HCT116 (cell line): ENCODE measurements at regions not wholly inside any gene's neighbourhood (a gene's known extent, or its start where the extent isn't known, plus 50 kb on each side); places are given as distances from the start of the nearest gene placed in this dataset.

Source experiments
- ATAC-seq: fragments of 200-7000 bp; cut with Tn5 transposase; 2 replicates; pipeline ENCODE4 v1.9.1; 2020; ENCODE audit warnings: mild to moderate bottlenecking, moderate library complexity
- BruUV-seq: library from RNA; stranded (reverse); fragments of 400-500 nt; replicated peaks from 2 replicates; lab custom pipeline; 2021; lab: Mats Ljungman, UMichigan
- CTCF ChIA-PET: fragments of 300-600 bp; sonication (Branson Sonifier 250); formaldehyde crosslinking; loops from one replicate; lab custom pipeline; 2021; ENCODE audit warnings: antibody characterized with exemption; lab: Charles Lee
- POLR2A ChIA-PET: fragments of 300-600, 350-600 bp; sonication (Branson Sonifier 250); formaldehyde crosslinking; loops from one replicate; lab custom pipeline; 2021; ENCODE audit warnings: antibody characterized with exemption; lab: Charles Lee
- RAD21 ChIA-PET, 2 experiments: fragments of 300-600 bp; sonication (Branson Sonifier 250); formaldehyde crosslinking; loops; one replicate each; lab custom pipeline; 2023; ENCODE audit warnings: low total read pairs in 2 of 2; ENCODE audit not compliant: uncharacterized antibody in 2 of 2, unreplicated experiment in 2 of 2, low non-redundant PET in 1 of 2; lab: Charles Lee
- DNase-seq: peaks from one replicate; pipeline ENCODE4 v3.0.0-alpha.2; 2010; ENCODE audit warnings: low read depth, low spot score
- H2AFZ ChIP-seq: fragments of 200-600 bp; shearing (Covaris generic), sonication (generic); 2 replicates; pipeline ENCODE4 v1.6.1; 2017; ENCODE audit warnings: low read depth, mixed run types, mixed read lengths, antibody characterized with exemption, low read length; ENCODE audit not compliant: poor library complexity, severe bottlenecking
- H3K27ac ChIP-seq: 2 replicates; pipeline ENCODE4 v1.5.1; 2012; ENCODE audit warnings: low read depth, low read length
- H3K27me3 ChIP-seq: fragments of 200-600 bp; sonication (generic); 2 replicates; pipeline ENCODE4 v1.6.1; 2016; ENCODE audit warnings: mixed run types, low read length, mixed read lengths; ENCODE audit not compliant: insufficient read depth
- H3K36me3 ChIP-seq, 2 experiments: fragments of 200-500 bp in 1 of 2; fragments of 200-600 bp in 1 of 2; sonication (Bioruptor generic) in 1 of 2; sonication (generic) in 1 of 2; 2 replicates each; pipeline versions ENCODE4 v1.5.1 to v1.6.1; 2014 to 2016; ENCODE audit warnings: low read length in 2 of 2, inconsistent platforms in 1 of 2, mixed read lengths in 1 of 2, mixed run types in 1 of 2; ENCODE audit not compliant: insufficient read depth in 2 of 2, control insufficient read depth in 1 of 2
- H3K4me1 ChIP-seq, 2 experiments: fragments of 200-600 bp in 1 of 2; sonication (generic) in 1 of 2; 2 replicates each; pipeline versions ENCODE4 v1.5.1 to v1.6.1; 2012 to 2017; ENCODE audit warnings: low read length in 2 of 2, inconsistent platforms in 1 of 2, mild to moderate bottlenecking in 1 of 2, mixed read lengths in 1 of 2, mixed run types in 1 of 2, moderate library complexity in 1 of 2; ENCODE audit not compliant: insufficient read depth in 2 of 2, control insufficient read depth in 1 of 2
- H3K4me2 ChIP-seq: fragments of 200-600 bp; sonication (generic); 2 replicates; pipeline ENCODE4 v1.6.1; 2017; ENCODE audit warnings: mixed run types, low read length, mixed read lengths
- H3K4me3 ChIP-seq, 2 experiments: fragments of 200-600 bp in 1 of 2; sonication (generic) in 1 of 2; replicated peaks in 1 of 2; 2 replicates each; pipeline ENCODE4 v1.5.1; 2011 to 2016; ENCODE audit warnings: low read length in 2 of 2, control low read depth in 1 of 2, low read depth in 1 of 2, mild to moderate bottlenecking in 1 of 2, mixed read lengths in 1 of 2, mixed run types in 1 of 2
- H3K79me2 ChIP-seq: fragments of 200-600 bp; sonication (generic); 2 replicates; pipeline ENCODE4 v1.6.1; 2017; ENCODE audit warnings: mild to moderate bottlenecking, mixed run types, low read length, moderate library complexity, mixed read lengths; ENCODE audit not compliant: insufficient read depth
- H3K9ac ChIP-seq: fragments of 200-600 bp; sonication (generic); 2 replicates; pipeline ENCODE4 v1.6.1; 2016; ENCODE audit warnings: low read length, mixed read lengths
- H3K9me2 ChIP-seq: fragments of 200-600 bp; sonication (generic), shearing (Covaris generic); 2 replicates; pipeline ENCODE4 v1.6.1; 2017; ENCODE audit warnings: mixed run types, mild to moderate bottlenecking, moderate library complexity; ENCODE audit not compliant: insufficient read depth
- H3K9me3 ChIP-seq, 2 experiments: fragments of 200-500 bp in 1 of 2; fragments of 200-600 bp in 1 of 2; sonication (Bioruptor generic) in 1 of 2; sonication (generic) in 1 of 2; 2 replicates each; pipeline ENCODE4 v1.6.1; 2014 to 2017; ENCODE audit warnings: low read length in 2 of 2, mixed read lengths in 2 of 2, inconsistent platforms in 1 of 2, low read depth in 1 of 2, mild to moderate bottlenecking in 1 of 2, mixed run types in 1 of 2, moderate library complexity in 1 of 2; ENCODE audit not compliant: control insufficient read depth in 1 of 2, insufficient read depth in 1 of 2
- H4K20me1 ChIP-seq: fragments of 200-600 bp; sonication (generic), shearing (Covaris generic); 2 replicates; pipeline ENCODE4 v1.6.1; 2017; ENCODE audit warnings: mixed run types, mild to moderate bottlenecking, moderate library complexity; ENCODE audit not compliant: insufficient read depth
- CBX3 ChIP-seq: IDR thresholded peaks from 2 replicates; pipeline ENCODE4 v1.6.1; 2012; ENCODE audit warnings: low read depth
- CEBPB ChIP-seq: IDR thresholded peaks from 2 replicates; pipeline ENCODE4 v1.6.1; 2012; ENCODE audit warnings: low read depth
- EGR1 ChIP-seq: IDR thresholded peaks from 2 replicates; pipeline ENCODE4 v1.6.1; 2012; ENCODE audit warnings: low read depth
- ELF1 ChIP-seq: IDR thresholded peaks from 2 replicates; pipeline ENCODE4 v1.6.1; 2012; ENCODE audit warnings: low read depth, borderline replicate concordance
- EZH2 ChIP-seq: fragments of 200-600 bp; sonication (generic); IDR thresholded peaks from 2 replicates; pipeline ENCODE4 v1.6.1; 2017; ENCODE audit warnings: antibody characterized with exemption, mixed run types
- EZH2phosphoT487 ChIP-seq: fragments of 200-600 bp; IDR thresholded peaks from 2 replicates; pipeline ENCODE4 v1.6.1; 2018; ENCODE audit warnings: antibody characterized with exemption, borderline replicate concordance
- FOSL1 ChIP-seq: IDR thresholded peaks from 2 replicates; pipeline ENCODE4 v1.6.1; 2012; ENCODE audit warnings: low read depth
- JUND ChIP-seq: IDR thresholded peaks from 2 replicates; pipeline ENCODE4 v1.6.1; 2012
- POLR2A ChIP-seq: IDR thresholded peaks from 2 replicates; pipeline ENCODE4 v1.7.0; 2011; ENCODE audit warnings: borderline replicate concordance; ENCODE audit not compliant: insufficient read depth, insufficient read length; ENCODE audit errors: extremely low read depth
- SIN3A ChIP-seq: IDR thresholded peaks from 2 replicates; pipeline ENCODE4 v1.6.1; 2012; ENCODE audit warnings: low read depth
- SP1 ChIP-seq: IDR thresholded peaks from 2 replicates; pipeline ENCODE4 v1.6.1; 2012; ENCODE audit warnings: low read depth
- SRF ChIP-seq: IDR thresholded peaks from 2 replicates; pipeline ENCODE4 v1.6.1; 2012; ENCODE audit warnings: low read depth
- YY1 ChIP-seq: IDR thresholded peaks from 2 replicates; pipeline ENCODE4 v1.6.1; 2011; ENCODE audit warnings: low read length, low read depth, moderate library complexity, mild to moderate bottlenecking; ENCODE audit not compliant: insufficient replicate concordance; ENCODE audit errors: extremely low read depth
- ZFX ChIP-seq: fragments of 450-650 bp; IDR thresholded peaks from 2 replicates; pipeline ENCODE4 v1.6.1; 2017
- ZNF274 ChIP-seq: fragments of 200-500 bp; sonication (Bioruptor generic); IDR thresholded peaks from 2 replicates; pipeline ENCODE4 v1.6.1; 2014; ENCODE audit warnings: mild to moderate bottlenecking, low read depth, low read length, inconsistent platforms
- intact Hi-C: fragments of 100-400 bp; cut with micrococcal nuclease; formaldehyde crosslinking; loops from 2 replicates; pipeline ENCODE4 v1.10.0; 2022
- TF ChIP-seq, protein P1 (sequence below): IDR thresholded peaks from 2 replicates; pipeline ENCODE4 v1.6.1; 2012
- TF ChIP-seq, protein P2 (sequence below): IDR thresholded peaks from 2 replicates; pipeline ENCODE4 v1.6.1; 2011; ENCODE audit warnings: mild to moderate bottlenecking, low read length, moderate library complexity; ENCODE audit not compliant: insufficient replicate concordance; ENCODE audit errors: extremely low read depth
- TF ChIP-seq, protein P3 (sequence below), 3 experiments: fragments of 200-600 bp in 1 of 3; sonication (generic) in 1 of 3; IDR thresholded peaks in 2 of 3; conservative IDR thresholded peaks in 1 of 3; 2 replicates each; pipeline ENCODE4 v1.5.1; 2012 to 2017; ENCODE audit warnings: low read depth in 2 of 3, low read length in 2 of 3, antibody characterized with exemption in 1 of 3, borderline replicate concordance in 1 of 3, control low read depth in 1 of 3, mild to moderate bottlenecking in 1 of 3, mixed read lengths in 1 of 3, mixed run types in 1 of 3, moderate library complexity in 1 of 3; ENCODE audit not compliant: insufficient read depth in 1 of 3
- TF ChIP-seq, protein P4 (sequence below): IDR thresholded peaks from 2 replicates; pipeline ENCODE4 v1.6.1; 2012; ENCODE audit warnings: low read depth

DNA sequence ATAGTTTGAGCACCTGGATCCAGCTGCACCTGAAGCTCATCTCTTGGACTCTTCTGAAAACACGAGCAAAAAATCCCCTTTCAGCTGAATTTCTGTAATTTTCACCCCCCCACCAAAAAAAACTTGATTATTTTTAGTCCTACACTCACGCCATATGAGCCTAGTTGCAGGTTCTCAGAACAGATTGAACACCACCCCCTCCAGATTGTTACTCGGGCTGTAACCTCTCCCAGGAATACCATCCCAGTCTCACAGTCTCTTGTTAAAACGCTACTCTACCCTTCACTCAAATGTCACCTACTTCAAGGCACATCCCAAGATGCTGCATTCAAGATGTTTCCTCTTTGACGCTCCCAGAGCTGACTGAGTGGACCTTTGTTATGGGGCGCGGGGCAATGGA is 96.3 kb upstream of the PRDM11 start:
- no peak for DNase-seq
- Histone ChIP-seq H3K27ac (no peak overlapping the region), H3K36me3 (no peaks in the 10 kb centered on the region), H3K79me2 (no peaks in the 10 kb centered on the region), H2AFZ (no peak overlapping the region), H3K4me3 (no peak overlapping the region), H3K9ac (no peak overlapping the region), H3K4me2 (no peak overlapping the region), H3K4me1 (peaks cover 6 to 11% of the 10 kb centered on the region in 2 experiments; a peak in 3 of 4 replicates), H3K27me3 (no peaks in the 10 kb centered on the region), H3K9me2 (no peaks in the 10 kb centered on the region), H3K9me3 (no peaks in the 10 kb centered on the region), H4K20me1 (no peaks in the 10 kb centered on the region)
- ChIA-PET CTCF (no interaction called here), RAD21 (no interaction called here), POLR2A (interaction anchor here (0.6 kb wide), 1 partner anchor 18 kb away, joined by 3 read pairs; no protein-coding TSS in a partner anchor)
- no TSS peak for BruUV-seq
- intact Hi-C loops = no loop called here
- no peak for TF ChIP-seq CEBPB
- TF ChIP-seq SP1 = no peak
- TF ChIP-seq, protein P1, sequence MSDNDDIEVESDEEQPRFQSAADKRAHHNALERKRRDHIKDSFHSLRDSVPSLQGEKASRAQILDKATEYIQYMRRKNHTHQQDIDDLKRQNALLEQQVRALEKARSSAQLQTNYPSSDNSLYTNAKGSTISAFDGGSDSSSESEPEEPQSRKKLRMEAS = no peak
- TF ChIP-seq YY1 = no peak
- no peak for TF ChIP-seq ELF1
- TF ChIP-seq, protein P2, sequence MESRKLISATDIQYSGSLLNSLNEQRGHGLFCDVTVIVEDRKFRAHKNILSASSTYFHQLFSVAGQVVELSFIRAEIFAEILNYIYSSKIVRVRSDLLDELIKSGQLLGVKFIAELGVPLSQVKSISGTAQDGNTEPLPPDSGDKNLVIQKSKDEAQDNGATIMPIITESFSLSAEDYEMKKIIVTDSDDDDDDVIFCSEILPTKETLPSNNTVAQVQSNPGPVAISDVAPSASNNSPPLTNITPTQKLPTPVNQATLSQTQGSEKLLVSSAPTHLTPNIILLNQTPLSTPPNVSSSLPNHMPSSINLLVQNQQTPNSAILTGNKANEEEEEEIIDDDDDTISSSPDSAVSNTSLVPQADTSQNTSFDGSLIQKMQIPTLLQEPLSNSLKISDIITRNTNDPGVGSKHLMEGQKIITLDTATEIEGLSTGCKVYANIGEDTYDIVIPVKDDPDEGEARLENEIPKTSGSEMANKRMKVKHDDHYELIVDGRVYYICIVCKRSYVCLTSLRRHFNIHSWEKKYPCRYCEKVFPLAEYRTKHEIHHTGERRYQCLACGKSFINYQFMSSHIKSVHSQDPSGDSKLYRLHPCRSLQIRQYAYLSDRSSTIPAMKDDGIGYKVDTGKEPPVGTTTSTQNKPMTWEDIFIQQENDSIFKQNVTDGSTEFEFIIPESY = no peak
- TF ChIP-seq POLR2A = no peak
- TF ChIP-seq EZH2 = no peak
- no peak for TF ChIP-seq ZNF274
- TF ChIP-seq, protein P3, sequence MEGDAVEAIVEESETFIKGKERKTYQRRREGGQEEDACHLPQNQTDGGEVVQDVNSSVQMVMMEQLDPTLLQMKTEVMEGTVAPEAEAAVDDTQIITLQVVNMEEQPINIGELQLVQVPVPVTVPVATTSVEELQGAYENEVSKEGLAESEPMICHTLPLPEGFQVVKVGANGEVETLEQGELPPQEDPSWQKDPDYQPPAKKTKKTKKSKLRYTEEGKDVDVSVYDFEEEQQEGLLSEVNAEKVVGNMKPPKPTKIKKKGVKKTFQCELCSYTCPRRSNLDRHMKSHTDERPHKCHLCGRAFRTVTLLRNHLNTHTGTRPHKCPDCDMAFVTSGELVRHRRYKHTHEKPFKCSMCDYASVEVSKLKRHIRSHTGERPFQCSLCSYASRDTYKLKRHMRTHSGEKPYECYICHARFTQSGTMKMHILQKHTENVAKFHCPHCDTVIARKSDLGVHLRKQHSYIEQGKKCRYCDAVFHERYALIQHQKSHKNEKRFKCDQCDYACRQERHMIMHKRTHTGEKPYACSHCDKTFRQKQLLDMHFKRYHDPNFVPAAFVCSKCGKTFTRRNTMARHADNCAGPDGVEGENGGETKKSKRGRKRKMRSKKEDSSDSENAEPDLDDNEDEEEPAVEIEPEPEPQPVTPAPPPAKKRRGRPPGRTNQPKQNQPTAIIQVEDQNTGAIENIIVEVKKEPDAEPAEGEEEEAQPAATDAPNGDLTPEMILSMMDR (IDR thresholded peaks at IDR 0.05 in 2 of 3, conservative IDR thresholded peaks at IDR 0.05 in 1 of 3; ENCODE audit: borderline replicate concordance in 1 of 3, insufficient read depth in 1 of 3, low read depth in 2 of 3, low read length in 2 of 3) = no peak
- no peak for TF ChIP-seq EZH2phosphoT487
- TF ChIP-seq SIN3A = no peak
- no peak for TF ChIP-seq SRF
- no peak for TF ChIP-seq FOSL1
- TF ChIP-seq CBX3 = no peak
- TF ChIP-seq ZFX = no peak
- TF ChIP-seq, protein P4, sequence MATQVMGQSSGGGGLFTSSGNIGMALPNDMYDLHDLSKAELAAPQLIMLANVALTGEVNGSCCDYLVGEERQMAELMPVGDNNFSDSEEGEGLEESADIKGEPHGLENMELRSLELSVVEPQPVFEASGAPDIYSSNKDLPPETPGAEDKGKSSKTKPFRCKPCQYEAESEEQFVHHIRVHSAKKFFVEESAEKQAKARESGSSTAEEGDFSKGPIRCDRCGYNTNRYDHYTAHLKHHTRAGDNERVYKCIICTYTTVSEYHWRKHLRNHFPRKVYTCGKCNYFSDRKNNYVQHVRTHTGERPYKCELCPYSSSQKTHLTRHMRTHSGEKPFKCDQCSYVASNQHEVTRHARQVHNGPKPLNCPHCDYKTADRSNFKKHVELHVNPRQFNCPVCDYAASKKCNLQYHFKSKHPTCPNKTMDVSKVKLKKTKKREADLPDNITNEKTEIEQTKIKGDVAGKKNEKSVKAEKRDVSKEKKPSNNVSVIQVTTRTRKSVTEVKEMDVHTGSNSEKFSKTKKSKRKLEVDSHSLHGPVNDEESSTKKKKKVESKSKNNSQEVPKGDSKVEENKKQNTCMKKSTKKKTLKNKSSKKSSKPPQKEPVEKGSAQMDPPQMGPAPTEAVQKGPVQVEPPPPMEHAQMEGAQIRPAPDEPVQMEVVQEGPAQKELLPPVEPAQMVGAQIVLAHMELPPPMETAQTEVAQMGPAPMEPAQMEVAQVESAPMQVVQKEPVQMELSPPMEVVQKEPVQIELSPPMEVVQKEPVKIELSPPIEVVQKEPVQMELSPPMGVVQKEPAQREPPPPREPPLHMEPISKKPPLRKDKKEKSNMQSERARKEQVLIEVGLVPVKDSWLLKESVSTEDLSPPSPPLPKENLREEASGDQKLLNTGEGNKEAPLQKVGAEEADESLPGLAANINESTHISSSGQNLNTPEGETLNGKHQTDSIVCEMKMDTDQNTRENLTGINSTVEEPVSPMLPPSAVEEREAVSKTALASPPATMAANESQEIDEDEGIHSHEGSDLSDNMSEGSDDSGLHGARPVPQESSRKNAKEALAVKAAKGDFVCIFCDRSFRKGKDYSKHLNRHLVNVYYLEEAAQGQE = no peak
- no peak for TF ChIP-seq JUND
- TF ChIP-seq EGR1 = no peak
- ATAC-seq = no peak
